NT2/D1 (cell line): ENCODE measurements at regions not wholly inside any gene's neighbourhood (a gene's known extent, or its start where the extent isn't known, plus 50 kb on each side); places are given as distances from the start of the nearest gene placed in this dataset.

Experiments used
- YY1 ChIP-seq: IDR thresholded peaks from 2 replicates; pipeline ENCODE4 v1.6.1; 2011; ENCODE audit not compliant: insufficient read length, insufficient read depth
- ZNF274 ChIP-seq: IDR thresholded peaks from 2 replicates; pipeline ENCODE4 v1.6.1; 2011; ENCODE audit warnings: mild to moderate bottlenecking, low read depth, low read length

DNA sequence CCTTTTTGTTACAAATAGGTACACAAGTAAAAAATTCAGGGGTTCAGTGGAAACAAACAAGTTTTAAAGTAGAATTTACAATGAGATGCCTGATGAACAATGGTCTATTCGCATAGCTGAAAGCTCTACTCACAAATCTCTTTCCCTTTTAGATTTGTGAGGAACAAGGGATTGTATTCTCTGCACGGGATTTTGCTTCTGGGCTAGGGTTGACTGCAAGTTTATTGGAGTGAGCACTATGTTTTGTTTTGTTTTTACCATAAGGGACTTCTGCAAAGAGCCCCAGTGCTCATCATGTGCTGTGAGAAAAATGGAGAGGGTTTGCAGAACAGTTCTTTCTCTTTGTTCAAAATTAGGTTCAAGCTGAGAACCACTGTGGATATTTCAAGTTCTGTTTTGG, 160.5 kb downstream of the DLEU7 start:
- no peak for TF ChIP-seq ZNF274
- no peak for TF ChIP-seq YY1
